NCI-H748 (cell line): ENCODE measurements at regions not wholly inside any gene's neighbourhood (a gene's known extent, or its start where the extent isn't known, plus 50 kb on each side); places are given as distances from the start of the nearest gene placed in this dataset.
A peak's percentile ranks its signal among the peaks of the same experiment; 100 is the strongest.
"Not testable (repeated sequence)": the region's sequence is repeated elsewhere in the genome, so short reads cannot be mapped to it uniquely, and the experiment has no call there.

Source experiments
- DNase-seq: peaks from one replicate; lab custom pipeline; 2025; ENCODE audit not compliant: unreplicated experiment; lab: John Stamatoyannopoulos, UW

DNA sequence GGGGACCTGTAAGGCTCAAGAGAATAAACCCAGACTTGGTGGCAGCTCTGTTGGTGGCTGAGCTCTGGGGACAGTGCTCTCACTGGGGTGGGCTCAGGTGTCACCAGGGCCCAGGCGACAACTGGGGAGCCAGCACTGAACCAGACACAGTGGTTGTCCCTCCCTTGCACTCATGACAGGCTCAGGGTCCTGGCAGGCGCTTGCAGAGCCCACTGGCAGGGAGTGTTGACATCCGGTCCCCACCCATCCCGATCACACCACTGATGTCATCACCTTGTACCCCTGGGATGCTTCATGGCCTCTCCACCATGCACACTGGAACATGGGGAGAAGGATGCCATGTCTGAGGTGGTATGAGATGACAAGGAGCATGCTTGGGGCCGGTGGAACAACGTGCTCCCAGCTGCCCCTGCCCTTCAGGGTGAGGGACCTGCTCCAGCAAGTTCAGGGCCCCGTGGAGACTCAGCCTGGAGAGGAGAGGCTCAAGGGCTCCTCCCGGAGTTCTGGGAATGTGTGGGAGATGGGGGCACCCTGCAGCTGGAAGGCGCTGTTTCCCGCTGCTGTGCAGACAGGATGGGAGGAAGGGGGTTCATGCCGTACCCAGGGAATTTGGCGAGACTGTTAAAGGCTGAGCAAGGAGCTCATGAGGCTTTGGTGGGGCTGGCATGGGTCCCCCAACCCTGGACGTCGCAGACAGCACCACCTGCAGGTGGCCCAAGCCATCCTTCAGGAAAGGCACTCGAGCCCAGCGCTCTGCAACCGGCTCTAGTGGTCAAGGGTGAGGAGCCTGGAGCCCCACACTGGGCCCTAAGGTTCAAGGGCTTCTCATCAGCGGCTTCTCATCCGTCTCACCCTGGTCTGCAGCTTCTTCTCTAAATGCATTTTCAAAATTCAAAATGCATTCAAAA is 141.1 kb upstream of the ZNF469 start:
- not testable (repeated sequence) for DNase-seq

DNA sequence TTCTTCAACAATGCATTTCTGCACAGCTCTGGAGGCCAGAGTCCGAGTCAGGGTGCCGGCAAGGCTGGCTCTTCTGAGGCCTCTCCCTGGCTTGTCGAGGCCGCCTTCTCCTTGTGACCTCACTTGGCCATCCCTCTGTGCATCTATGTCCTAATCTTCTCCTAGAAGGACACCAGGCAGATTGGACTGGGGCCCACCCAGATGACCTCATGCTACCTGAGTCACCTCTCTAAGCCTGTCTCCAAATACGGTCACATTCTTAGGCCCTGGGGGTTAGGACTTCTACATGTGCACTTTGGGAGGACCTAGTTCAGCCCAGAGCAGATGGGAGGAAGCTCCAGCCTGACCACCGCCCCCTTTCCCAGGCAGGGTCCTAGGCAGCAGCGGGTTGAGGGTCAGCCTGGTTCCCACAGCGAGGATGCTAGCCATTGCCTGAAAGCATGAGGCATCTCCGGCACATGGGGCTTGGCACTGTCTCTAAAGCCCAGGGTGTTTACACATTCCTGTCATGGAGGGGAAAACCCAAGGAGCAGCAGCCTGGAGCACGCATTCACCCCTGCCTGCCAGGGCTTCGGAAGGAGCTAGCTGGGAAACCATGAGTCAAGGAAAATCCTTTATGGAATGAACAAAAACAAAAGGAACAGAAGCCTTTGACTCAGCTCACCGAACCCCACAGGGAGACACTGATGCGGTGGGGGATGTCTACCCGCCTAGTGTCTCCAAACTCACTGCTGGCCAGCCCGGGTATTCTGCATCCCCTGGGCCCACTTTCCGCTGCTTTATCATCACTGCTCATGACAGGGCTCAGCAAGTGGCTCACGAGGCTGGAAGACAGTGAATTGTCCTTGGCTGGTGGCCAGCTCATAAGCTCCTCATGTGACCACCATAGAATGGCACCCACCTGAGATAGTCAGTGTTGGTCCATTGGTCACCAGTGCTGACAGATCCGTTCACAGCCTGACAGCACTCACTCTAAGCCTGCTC is 140.2 kb upstream of the ZNF469 start:
- DNase-seq, result not testable (repeated sequence)

DNA sequence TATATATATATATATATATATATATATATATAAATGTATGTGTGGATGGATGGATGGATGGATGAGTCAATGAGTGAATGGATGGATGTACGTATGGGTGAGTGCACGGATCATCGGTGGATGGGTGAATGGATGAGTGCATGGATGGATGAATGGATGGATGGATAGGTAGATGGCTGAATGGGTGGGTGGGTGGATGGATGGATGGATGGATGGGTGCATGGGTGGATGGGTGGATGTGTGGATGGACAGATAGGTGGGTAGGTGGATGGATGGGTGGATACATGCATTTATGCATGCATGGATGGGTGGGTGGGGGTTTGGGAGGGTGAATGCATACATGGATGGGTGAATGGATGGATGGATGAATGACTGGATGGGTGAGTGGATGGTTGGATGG is 138.8 kb upstream of the ZNF469 start:
- not testable (repeated sequence) for DNase-seq

DNA sequence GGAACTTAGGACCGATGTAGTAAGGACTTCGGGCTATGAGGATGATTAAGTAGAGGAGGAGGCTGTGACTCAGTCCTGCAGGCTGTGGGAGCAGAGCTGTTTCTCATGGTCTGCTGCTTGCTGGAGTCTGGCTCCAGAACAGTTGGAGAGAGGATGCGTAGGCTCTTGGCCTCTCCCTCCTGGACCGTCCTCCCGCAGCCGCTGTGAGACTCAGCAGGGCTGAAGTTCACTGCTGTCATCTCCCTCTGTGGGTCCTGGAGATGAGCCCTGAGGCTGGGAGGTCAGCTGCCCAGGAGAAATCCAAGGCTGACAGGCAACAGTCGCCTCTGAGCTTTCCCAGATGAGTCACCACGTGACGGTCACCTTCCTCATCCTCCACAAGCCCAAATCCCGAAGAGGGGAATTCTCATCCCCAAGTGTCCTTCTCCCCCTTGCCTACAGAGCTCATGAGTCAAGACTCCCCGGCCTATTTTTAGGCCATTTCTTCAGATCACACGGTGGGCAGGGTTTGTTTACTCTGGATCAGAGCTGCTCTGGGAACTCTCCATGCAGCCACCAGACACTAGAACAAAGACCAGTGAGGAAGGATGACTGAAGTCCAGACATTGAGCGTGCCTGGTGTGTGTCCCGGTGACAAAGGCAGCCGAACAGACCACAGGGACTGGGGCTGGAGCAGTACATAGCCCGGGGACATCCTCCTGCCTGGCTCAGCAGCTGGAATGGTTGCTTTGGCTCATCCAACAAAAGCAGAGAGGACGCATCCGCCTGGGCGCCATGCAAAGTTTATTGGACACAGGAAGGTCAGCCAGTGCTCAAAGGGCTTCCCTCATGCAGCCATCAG is 137.3 kb upstream of the ZNF469 start:
- DNase-seq, result not testable (repeated sequence)

DNA sequence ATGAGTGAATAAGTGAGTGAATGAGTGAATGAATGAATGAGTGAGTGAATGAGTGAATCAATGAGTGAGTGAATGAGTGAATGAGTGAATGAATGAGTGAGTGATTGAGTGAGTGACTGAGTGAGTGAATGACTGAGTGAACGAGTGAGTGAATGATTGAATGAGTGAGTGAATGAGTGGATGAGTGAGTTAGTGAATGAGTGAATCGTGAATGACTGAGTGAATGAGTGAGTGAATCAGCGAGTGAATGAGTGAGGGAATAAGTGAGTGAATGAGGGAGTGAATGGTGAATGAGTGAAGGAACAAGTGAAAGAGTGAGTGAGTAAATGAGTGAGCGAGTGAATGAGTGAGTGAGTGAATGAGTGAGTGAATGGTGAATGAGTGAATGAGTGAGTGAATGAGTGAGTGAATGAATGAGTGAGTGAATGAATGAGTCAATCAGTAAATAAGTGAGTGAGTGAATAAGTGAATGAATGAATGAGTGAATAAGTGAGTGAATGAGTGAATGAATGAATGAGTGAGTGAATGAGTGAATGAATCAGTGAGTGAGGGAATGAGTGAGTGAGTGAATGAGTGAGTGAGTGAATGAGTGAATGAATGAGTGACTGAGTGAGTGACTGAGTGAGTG is 135.7 kb upstream of the ZNF469 start:
- not testable (repeated sequence) for DNase-seq

DNA sequence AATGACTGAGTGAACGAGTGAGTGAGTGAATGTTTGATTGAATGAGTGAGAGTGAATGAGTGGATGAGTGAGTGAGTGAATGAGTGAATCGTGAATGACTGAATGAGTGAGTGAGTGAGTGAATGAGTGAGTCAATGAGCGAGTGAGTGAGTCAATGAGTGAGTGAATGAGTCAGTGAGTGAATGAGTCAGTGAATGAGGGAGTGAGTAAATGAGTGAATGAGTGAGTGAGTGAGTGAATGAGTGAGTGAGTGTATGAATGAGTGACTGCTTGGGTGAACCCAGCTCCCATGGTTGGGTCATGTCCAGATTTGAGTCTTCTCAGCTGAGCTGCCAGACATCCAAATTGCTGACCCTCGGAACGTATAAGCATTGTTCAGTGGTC is 135.2 kb upstream of the ZNF469 start:
- not testable (repeated sequence) for DNase-seq

DNA sequence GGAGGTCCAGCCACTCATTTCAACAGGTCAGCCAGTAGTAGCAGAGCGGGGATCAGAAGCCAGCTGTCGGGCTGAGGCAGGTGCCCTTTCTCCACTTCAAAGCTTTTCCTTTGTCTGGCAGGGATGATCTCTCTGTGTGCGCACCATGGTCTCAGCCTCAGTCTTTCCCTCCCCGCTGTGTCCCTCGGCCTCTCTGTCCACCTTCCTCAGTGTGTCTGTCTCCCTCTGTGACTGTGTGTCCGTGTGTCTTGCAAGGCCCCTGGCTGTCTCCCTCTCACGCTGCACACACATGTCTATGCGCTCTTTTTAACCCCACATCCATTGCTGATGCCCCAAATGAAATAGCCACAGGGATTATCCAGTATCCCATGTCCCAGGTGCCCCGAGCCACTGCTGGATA is 134.0 kb upstream of the ZNF469 start:
- DNase-seq, result not testable (repeated sequence)

DNA sequence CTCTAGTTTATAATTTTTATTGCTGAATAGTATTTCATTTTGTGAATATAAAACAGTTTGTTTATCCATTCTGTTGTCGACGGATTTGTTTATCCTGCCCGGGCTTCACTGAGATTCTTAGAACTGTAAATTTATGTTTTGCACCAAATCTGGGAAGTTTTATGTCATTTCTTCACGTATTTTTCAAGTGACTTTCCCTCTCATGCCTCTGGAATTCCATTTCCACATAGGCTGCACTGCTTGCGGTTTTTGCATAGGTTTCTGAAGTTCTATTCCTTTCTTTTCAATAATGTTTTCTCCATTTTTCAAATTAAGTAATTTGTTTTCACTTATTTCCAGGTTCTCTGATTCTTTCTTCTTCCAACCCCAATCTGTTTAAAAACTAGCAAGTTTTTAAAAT is 132.4 kb upstream of the ZNF469 start:
- DNase-seq, result not testable (repeated sequence)

DNA sequence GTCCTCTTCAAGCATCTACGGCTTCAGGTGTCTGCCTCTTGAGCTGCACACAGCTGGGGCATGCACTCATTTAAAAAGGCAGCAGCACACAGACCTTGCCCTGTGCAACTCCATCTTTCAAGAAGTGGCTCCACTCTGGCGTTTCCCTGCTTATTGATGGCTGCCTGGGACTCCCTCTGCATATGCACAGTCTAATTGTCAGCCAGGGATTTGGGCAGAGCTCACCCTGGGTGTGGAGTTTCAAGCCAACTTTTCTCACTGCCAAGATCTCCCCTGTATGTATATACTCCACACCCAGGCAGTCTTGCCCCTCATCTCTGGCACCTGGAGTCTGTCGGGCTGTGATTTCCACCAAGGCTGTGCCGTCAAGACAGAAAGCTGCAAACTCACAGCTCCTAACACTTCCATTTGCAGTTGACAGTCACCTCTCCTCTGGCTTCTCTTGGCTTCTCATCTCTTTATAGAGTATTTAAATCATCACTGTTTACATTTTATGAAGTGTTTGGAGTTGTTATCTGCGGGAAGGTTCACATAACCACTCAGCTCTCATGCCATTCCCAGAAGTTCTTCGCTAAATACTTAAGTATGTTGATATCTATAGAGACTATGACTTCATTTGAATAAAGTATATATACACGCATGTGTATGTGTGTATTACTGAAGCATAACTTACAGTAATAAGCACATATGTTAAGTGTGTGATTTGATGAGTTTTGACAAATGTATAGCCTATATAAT is 130.5 kb upstream of the ZNF469 start:
- DNase-seq, result not testable (repeated sequence)

DNA sequence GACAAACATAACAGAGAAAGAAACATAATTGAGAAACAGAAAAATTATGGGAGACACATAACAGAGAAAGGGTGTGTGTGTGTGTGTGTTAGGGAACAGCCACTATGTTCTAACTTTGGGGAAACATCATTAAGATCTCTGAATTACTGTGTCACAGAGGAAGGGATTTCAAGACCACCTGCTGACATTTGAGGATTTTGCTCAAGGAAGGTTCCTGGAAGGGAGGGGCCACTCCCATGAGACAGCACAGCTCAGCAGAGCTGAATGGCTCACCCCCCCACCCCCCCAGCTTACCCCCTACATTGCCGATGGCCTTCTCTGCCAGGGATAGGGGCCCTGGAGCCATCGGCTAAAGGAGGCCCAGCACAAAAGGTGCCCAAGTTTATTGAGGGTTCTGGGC is 124.6 kb upstream of the ZNF469 start:
- not testable (repeated sequence) for DNase-seq

DNA sequence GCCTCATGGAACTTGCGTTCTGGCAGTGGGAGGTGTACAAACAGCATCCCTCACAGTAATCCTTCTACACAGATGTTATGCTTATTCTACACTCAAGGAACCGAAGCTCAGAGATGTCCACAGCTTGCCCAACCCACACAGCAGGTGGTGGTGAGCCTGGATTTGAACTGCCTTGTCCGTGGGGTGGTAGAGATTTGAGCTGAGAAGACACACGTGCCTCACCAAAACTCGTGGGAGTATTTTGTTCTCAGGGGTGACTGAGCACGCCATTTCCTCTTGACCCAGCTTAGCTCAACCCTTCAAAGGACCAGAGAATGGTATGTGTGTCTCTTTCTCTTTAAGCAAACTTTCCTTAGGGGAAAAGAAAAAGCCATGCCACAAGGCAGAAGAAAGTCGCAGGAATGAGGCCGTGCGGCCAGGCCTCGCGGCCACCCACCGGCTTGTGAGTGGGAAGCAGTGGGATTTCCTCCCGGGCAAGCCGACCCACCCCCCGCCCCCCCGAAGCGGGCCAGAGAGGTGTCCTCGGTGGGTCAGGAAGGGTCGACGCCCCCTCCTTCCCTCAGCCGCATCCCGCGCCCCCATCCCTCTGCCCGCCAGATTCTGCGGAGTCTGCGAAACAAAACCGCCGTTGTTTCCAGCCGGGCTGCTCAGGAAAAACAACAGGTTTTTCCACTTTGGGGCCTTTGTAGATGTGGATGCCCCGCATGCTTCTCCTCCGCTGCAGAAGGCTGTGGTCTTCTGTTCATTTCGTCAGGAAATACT is 123.8 kb upstream of the ZNF469 start:
- DNase-seq, result peak; percentile 14

DNA sequence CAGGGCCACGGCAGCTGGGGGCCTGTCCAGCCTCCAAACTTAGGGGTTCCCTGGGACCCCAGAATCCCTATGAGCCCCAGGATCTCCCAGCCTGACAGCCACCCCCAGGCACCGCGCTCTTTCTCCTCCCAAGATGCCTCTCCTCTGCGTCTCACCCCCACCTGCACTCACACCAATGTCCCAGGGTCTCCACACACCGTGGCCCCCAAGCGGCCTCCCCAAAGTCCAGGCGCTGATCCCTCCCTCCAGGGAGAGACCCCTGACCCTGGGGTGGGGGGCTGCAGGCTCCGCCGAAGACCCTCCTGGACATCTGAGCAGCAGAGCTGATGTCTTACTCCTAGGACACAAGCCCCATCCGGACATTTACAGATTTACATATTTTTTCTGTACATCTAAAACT is 123.2 kb upstream of the ZNF469 start:
- not testable (repeated sequence) for DNase-seq

DNA sequence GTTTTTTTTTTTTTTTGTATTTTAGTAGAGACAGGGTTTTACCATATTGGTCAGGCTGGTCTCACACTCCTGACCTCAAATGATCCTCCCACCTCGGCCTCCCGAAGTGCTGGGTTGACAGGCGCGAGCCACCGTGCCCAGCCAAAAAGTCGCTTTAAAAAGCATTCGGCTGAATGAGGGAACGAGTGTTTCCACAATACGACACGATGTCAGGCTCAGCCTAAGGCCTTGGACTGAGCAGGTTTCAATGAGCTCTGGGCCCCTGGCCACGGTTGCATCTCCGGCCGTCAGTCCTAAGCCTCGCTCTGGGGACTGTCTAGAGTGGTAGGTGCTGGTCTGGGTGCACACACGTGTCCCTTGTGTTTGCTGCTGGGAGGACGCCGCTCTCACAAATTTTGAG is 122.6 kb upstream of the ZNF469 start:
- DNase-seq, result not testable (repeated sequence)

DNA sequence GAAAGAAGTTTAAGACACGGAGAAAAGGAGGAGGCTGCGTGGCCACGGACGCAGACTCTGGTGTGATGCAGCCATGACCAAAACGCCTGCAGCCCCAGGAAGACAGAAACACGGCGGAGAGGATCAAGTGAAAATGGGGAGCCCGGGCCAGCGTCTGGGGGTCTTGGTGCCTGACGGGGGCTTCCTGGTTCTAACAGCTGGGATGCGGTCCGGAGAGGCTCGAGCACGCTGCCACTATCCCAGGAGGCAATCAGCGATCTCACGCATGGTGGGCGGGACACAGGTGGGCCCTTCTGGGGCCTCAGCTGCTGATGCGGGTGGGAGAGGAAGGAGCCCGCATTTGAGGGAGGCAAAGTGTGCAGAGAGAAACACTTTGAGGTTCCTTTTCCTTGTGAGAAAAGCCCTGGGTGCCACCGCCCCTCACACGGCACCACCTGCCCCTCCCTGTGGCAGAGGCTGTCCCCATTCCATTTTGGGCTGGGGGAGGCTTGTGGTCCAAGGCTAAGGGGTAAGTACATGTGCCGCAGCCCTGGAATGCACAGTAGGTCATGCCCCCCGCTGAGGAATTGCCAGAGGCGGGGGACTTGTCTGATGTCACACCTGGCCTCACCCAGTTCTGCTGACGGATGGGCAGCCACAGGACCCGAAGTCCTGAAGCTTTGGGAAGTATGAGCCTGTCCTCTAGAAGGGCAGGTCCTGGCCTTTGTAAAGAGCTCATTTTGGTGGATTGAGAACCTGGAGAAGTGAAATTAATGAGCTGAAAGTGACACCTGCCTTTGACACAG is 121.7 kb upstream of the ZNF469 start:
- not testable (repeated sequence) for DNase-seq

DNA sequence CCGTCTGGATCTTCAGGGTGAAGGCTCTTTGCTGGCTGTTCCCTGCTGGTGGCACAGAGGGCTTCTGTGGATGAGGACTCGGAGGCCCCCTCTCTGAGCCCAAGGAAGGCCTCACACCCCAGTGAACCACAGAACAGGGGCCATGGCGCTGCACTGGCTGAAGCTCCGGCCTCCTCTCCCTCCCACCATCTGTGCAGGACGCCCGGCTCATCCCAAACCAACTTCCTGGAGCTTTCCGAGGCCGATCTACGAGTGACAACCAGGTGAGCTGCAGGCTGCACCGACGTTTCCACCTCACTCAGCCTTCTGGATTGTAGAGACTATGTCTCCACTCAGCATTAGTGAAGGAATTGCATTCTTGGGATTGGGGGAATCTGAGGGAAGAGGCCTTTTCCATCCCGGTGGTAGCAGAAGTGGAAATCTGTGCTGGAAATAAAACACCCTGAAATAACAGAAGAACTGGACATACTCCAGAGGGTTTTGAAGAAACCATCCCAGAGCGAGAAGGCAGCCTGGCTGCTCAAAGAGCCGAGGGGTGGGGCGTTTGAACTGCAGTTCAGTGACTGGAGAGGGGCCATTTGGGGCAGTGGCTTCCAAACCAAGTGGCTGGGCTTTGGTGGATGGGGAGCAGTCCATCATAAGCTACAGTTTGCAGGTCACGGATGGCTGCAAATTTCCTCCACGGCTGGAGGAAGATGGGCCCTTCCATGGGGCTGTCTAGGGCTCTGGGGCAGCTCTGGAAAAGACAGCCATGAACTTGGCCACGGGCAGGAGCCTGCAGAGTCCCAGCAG is 120.7 kb upstream of the ZNF469 start:
- not testable (repeated sequence) for DNase-seq

DNA sequence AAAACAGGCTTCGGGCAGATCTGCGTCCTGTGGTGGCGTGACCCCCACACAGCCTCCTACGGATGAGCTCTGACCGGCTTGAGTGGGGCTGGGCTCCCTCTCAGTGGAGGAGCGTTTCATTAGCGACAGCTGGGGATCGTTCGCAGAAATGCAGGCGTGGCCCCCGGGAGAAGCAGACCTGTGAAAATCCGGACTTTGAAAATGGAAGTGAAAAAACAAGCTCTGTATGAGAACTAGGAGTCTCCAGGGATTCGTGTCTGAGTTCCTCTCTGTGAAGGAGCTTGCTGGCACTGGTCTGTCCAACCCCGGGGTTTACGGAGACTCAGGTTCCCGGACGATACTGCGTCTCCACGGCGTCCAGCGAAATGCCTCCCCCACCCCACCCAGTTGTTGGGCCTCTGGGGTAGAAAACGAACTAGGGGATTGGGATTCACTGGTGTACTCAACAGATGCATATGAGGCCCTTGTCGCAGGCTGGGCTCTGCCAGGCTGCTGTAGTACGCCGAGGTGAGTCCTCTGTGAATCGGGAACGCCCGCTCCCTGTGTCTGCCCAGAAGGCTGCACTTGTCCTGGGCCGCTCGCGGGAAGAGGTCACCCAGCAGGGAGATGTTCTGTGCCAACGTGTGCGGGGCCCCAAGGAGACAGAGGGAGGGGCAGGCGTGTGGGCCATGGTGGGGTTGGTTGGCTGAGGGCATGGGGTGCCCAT is 119.7 kb upstream of the ZNF469 start:
- not testable (repeated sequence) for DNase-seq
